ENCODE measurements at regions not wholly inside any gene's neighbourhood (a gene's known extent, or its start where the extent isn't known, plus 50 kb on each side); places are given as distances from the start of the nearest gene placed in this dataset.
"Not testable (repeated sequence)": the region's sequence is repeated elsewhere in the genome, so short reads cannot be mapped to it uniquely, and the experiment has no call there.

GRCh38 chr5:52277101-52277500 lies 510.6 kb upstream of the ITGA1 start:
- H3K9me3 ChIP-seq (ENCODE audit: control insufficient read depth, low read length), result no peaks in the 10 kb centered on the region
- H3K4me3 ChIP-seq (ENCODE audit: low read depth, low read length), result no peak overlapping the region
- H3K4me1 ChIP-seq, result no peaks in the 10 kb centered on the region
- no peaks in the 10 kb centered on the region for H3K79me2 ChIP-seq
- TF ChIP-seq CTCF (IDR thresholded peaks at IDR 0.05), result no peak
- H3K9ac ChIP-seq, result no peak overlapping the region
- no peak overlapping the region for H3K27ac ChIP-seq
- H3K4me2 ChIP-seq (ENCODE audit: low read length), result no peak overlapping the region
- H2AFZ ChIP-seq, result no peak overlapping the region
- H3K27me3 ChIP-seq (ENCODE audit: control insufficient read depth, insufficient read depth, low read length), result no peaks in the 10 kb centered on the region
- no peaks in the 10 kb centered on the region for H3K36me3 ChIP-seq (ENCODE audit: control insufficient read depth, insufficient read depth, low read length)

- no peak overlapping the region for H3K4me2 ChIP-seq (ENCODE audit: low read length)
- H3K36me3 ChIP-seq (ENCODE audit: control insufficient read depth, insufficient read depth, low read length), result no peaks in the 10 kb centered on the region
- H3K9ac ChIP-seq, result no peak overlapping the region
- no peaks in the 10 kb centered on the region for H3K9me3 ChIP-seq (ENCODE audit: control insufficient read depth, low read length)
- H3K27ac ChIP-seq, result no peak overlapping the region
- no peak overlapping the region for H2AFZ ChIP-seq
- no peaks in the 10 kb centered on the region for H3K27me3 ChIP-seq (ENCODE audit: control insufficient read depth, insufficient read depth, low read length)
- H3K4me1 ChIP-seq, result no peaks in the 10 kb centered on the region
- H3K79me2 ChIP-seq, result no peaks in the 10 kb centered on the region
- no peak for TF ChIP-seq CTCF (IDR thresholded peaks at IDR 0.05)
- no peak overlapping the region for H3K4me3 ChIP-seq (ENCODE audit: low read depth, low read length)
Observed at GRCh38 chr5:52282647-52283046, 505.1 kb upstream of the ITGA1 start.

- Histone ChIP-seq H2AFZ (no peak overlapping the region), H3K4me3 (ENCODE audit: low read depth, low read length) (no peak overlapping the region), H3K9ac (no peak overlapping the region), H3K4me2 (ENCODE audit: low read length) (no peak overlapping the region), H3K27me3 (ENCODE audit: control insufficient read depth, insufficient read depth, low read length) (no peaks in the 10 kb centered on the region), H3K36me3 (ENCODE audit: control insufficient read depth, insufficient read depth, low read length) (no peaks in the 10 kb centered on the region), H3K79me2 (no peaks in the 10 kb centered on the region), H3K27ac (no peak overlapping the region), H3K4me1 (no peaks in the 10 kb centered on the region), H3K9me3 (ENCODE audit: control insufficient read depth, low read length) (no peaks in the 10 kb centered on the region)
- TF ChIP-seq CTCF (IDR thresholded peaks at IDR 0.05), result no peak
Observed at GRCh38 chr5:52283221-52283620, 504.5 kb upstream of the ITGA1 start.

GRCh38 chr5:52300703-52301372 lies 486.9 kb upstream of the ITGA1 start:
- no peak for TF ChIP-seq CTCF (IDR thresholded peaks at IDR 0.05)

GRCh38 chr5:52304816-52305215 lies 482.9 kb upstream of the ITGA1 start:
- H3K4me3 ChIP-seq (ENCODE audit: low read depth, low read length); H2AFZ ChIP-seq; H3K4me2 ChIP-seq (ENCODE audit: low read length); H3K4me1 ChIP-seq; H3K9ac ChIP-seq; H3K9me3 ChIP-seq (ENCODE audit: control insufficient read depth, low read length); H3K79me2 ChIP-seq; H3K36me3 ChIP-seq (ENCODE audit: control insufficient read depth, insufficient read depth, low read length); H3K27me3 ChIP-seq (ENCODE audit: control insufficient read depth, insufficient read depth, low read length); H3K27ac ChIP-seq: not testable (repeated sequence)

More at GRCh38 chr5:52300703-52301372, 486.9 kb upstream of the ITGA1 start:
- Histone ChIP-seq H3K36me3 (ENCODE audit: control insufficient read depth, insufficient read depth, low read length) (no peaks in the 10 kb centered on the region), H3K9me3 (ENCODE audit: control insufficient read depth, low read length) (no peaks in the 10 kb centered on the region), H3K4me3 (ENCODE audit: low read depth, low read length) (no peak overlapping the region), H3K27me3 (ENCODE audit: control insufficient read depth, insufficient read depth, low read length) (no peaks in the 10 kb centered on the region), H3K4me2 (ENCODE audit: low read length) (no peak overlapping the region), H3K27ac (no peak overlapping the region), H2AFZ (no peak overlapping the region), H3K79me2 (no peaks in the 10 kb centered on the region), H3K9ac (no peak overlapping the region), H3K4me1 (no peaks in the 10 kb centered on the region)
